Upper lobe of left lung (tissue), 6 donors: ENCODE measurements at regions not wholly inside any gene's neighbourhood (a gene's known extent, or its start where the extent isn't known, plus 50 kb on each side); places are given as distances from the start of the nearest gene placed in this dataset.

Experiments used
- ATAC-seq, 2 donors: fragments of 200-7000 bp; cut with Tn5 transposase; one replicate each; pipeline ENCODE4 v1.9.1; 2022; ENCODE audit warnings: mild to moderate bottlenecking in 2 of 2, moderate library complexity in 2 of 2; ENCODE audit not compliant: low FRiP score in 2 of 2
- DNase-seq, 2 donors: peaks; one replicate each; pipeline ENCODE4 v3.0.0-alpha.2; 2019 to 2020
- H3K27ac ChIP-seq, 4 donors: fragments of 200-600 bp; sonication (generic); one replicate each; pipeline ENCODE4 v1.5.1; 2016 to 2019
- H3K27me3 ChIP-seq, 4 donors: fragments of 200-600 bp; sonication (generic); one replicate each; pipeline ENCODE4 v1.5.1; 2017 to 2019
- H3K36me3 ChIP-seq, 4 donors: fragments of 200-600 bp; sonication (generic); one replicate each; pipeline ENCODE4 v1.5.1; 2016 to 2019
- H3K4me1 ChIP-seq, 4 donors: fragments of 200-600 bp; sonication (generic); one replicate each; pipeline ENCODE4 v1.5.1; 2018 to 2019
- H3K4me3 ChIP-seq, 4 donors: fragments of 200-600 bp; sonication (generic); one replicate each; pipeline ENCODE4 v1.5.1; 2017 to 2019; ENCODE audit warnings: mild to moderate bottlenecking in 2 of 4, moderate library complexity in 1 of 4
- H3K9me3 ChIP-seq, 4 donors: fragments of 200-600 bp; sonication (generic); one replicate each; pipeline ENCODE4 v1.5.1; 2018 to 2019
- CTCF ChIP-seq, 6 experiments: fragments of 450-650 bp in 4 of 6; fragments of 200-600 bp in 2 of 6; sonication (generic) in 2 of 6; IDR thresholded peaks; one replicate each; pipeline ENCODE4 v1.5.1; 2016 to 2019; ENCODE audit warnings: antibody characterized with exemption in 6 of 6
- EP300 ChIP-seq, 4 donors: sonication (generic); formaldehyde crosslinking; IDR thresholded peaks; one replicate each; pipeline ENCODE4 v1.5.1; 2017; ENCODE audit warnings: antibody characterized with exemption in 4 of 4, control low read depth in 2 of 4
- POLR2A ChIP-seq, 4 donors: fragments of 450-650 bp; IDR thresholded peaks; one replicate each; pipeline ENCODE4 v1.5.1; 2016 to 2017; ENCODE audit warnings: antibody characterized with exemption in 4 of 4, mild to moderate bottlenecking in 2 of 4
- POLR2AphosphoS5 ChIP-seq, 2 donors: sonication (generic); formaldehyde crosslinking; IDR thresholded peaks; one replicate each; pipeline ENCODE4 v1.5.1; 2017; ENCODE audit warnings: antibody characterized with exemption in 2 of 2
- WGBS, 2 donors: methylation state at CpG; one replicate each; pipeline ENCODE4 v1.1.5; 2017 to 2018; 5-methylcytosine and 5-hydroxymethylcytosine counted together
- donor health status: DM: no; HTN: no; CAD: no; lungs with moderate emphysema.
- donor health status: DM: no; HTN: yes; CAD: no; lungs with severe emphysema.

GRCh38 chr2:226407135-226407534 is 392.5 kb downstream of the IRS1 start:
- Histone ChIP-seq H3K4me1 (no peaks in the 10 kb centered on the region), H3K36me3 (no peaks in the 10 kb centered on the region), H3K4me3 (no peak overlapping the region), H3K9me3 (no peaks in the 10 kb centered on the region), H3K27me3 (no peaks in the 10 kb centered on the region), H3K27ac (no peak overlapping the region)
- ATAC-seq (no peak), DNase-seq (no peak)
- no peak for TF ChIP-seq POLR2A (IDR thresholded peaks at IDR 0.05)
- TF ChIP-seq POLR2AphosphoS5 (IDR thresholded peaks at IDR 0.05), result no peak
- TF ChIP-seq EP300 (IDR thresholded peaks at IDR 0.05), result no peak
- no peak for TF ChIP-seq CTCF (IDR thresholded peaks at IDR 0.05)
- 48 to 49% methylated on average over 2 of the region's 2 CpGs for WGBS, 2 donors

GRCh38 chr2:226405465-226405864 is 394.2 kb downstream of the IRS1 start:
- no peak for TF ChIP-seq CTCF (IDR thresholded peaks at IDR 0.05)
- no peak for TF ChIP-seq POLR2A (IDR thresholded peaks at IDR 0.05)
- no peak for TF ChIP-seq POLR2AphosphoS5 (IDR thresholded peaks at IDR 0.05)
- TF ChIP-seq EP300 (IDR thresholded peaks at IDR 0.05), result no peak
- Histone ChIP-seq H3K4me1 (no peaks in the 10 kb centered on the region), H3K27me3 (no peaks in the 10 kb centered on the region), H3K4me3 (no peak overlapping the region), H3K36me3 (no peaks in the 10 kb centered on the region), H3K27ac (no peak overlapping the region), H3K9me3 (no peaks in the 10 kb centered on the region)
- ATAC-seq (no peak), DNase-seq (no peak)
- WGBS, 2 donors, result 67 to 82% methylated on average over 1 of the region's 1 CpG

GRCh38 chr2:226403369-226403768 is 396.3 kb downstream of the IRS1 start:
- no peaks in the 10 kb centered on the region for H3K9me3 ChIP-seq
- no peak overlapping the region for H3K27ac ChIP-seq
- no peak overlapping the region for H3K4me3 ChIP-seq
- TF ChIP-seq CTCF (IDR thresholded peaks at IDR 0.05) (no peak), POLR2AphosphoS5 (IDR thresholded peaks at IDR 0.05) (no peak), POLR2A (IDR thresholded peaks at IDR 0.05) (no peak)
- no peaks in the 10 kb centered on the region for H3K36me3 ChIP-seq
- H3K27me3 ChIP-seq, result no peaks in the 10 kb centered on the region
- DNase-seq (no peak), ATAC-seq (peak in 1 of 2 donors; percentile 44)
- WGBS, 2 donors, result 67 to 81% methylated on average over 2 of the region's 2 CpGs
- no peaks in the 10 kb centered on the region for H3K4me1 ChIP-seq

GRCh38 chr2:226399006-226399405 is 400.6 kb downstream of the IRS1 start:
- no peak for ATAC-seq
- no peak for DNase-seq
- Histone ChIP-seq H3K9me3 (no peaks in the 10 kb centered on the region), H3K4me3 (no peak overlapping the region), H3K27ac (no peak overlapping the region), H3K27me3 (no peaks in the 10 kb centered on the region), H3K36me3 (no peaks in the 10 kb centered on the region), H3K4me1 (no peaks in the 10 kb centered on the region)
- 81 to 90% methylated on average over 1 of the region's 1 CpG for WGBS, 2 donors
- TF ChIP-seq EP300 (IDR thresholded peaks at IDR 0.05) (no peak), POLR2A (IDR thresholded peaks at IDR 0.05) (no peak), POLR2AphosphoS5 (IDR thresholded peaks at IDR 0.05) (no peak), CTCF (IDR thresholded peaks at IDR 0.05) (no peak)

- no peak for ATAC-seq
- TF ChIP-seq POLR2AphosphoS5 (IDR thresholded peaks at IDR 0.05) (no peak), EP300 (IDR thresholded peaks at IDR 0.05) (no peak), CTCF (IDR thresholded peaks at IDR 0.05) (no peak), POLR2A (IDR thresholded peaks at IDR 0.05) (no peak)
- Histone ChIP-seq H3K27me3 (no peaks in the 10 kb centered on the region), H3K9me3 (no peaks in the 10 kb centered on the region), H3K27ac (no peak overlapping the region), H3K36me3 (no peaks in the 10 kb centered on the region), H3K4me1 (no peaks in the 10 kb centered on the region), H3K4me3 (no peak overlapping the region)
- no peak for DNase-seq
- 96 to 100% methylated on average over 1 of the region's 1 CpG for WGBS, 2 donors
Observed at GRCh38 chr2:226398580-226398979, 401.0 kb downstream of the IRS1 start.
